ENCODE measurements at regions not wholly inside any gene's neighbourhood (a gene's known extent, or its start where the extent isn't known, plus 50 kb on each side); places are given as distances from the start of the nearest gene placed in this dataset.

- TF ChIP-seq POLR2A (IDR thresholded peaks at IDR 0.05), result no peak
- TF ChIP-seq, protein P1, sequence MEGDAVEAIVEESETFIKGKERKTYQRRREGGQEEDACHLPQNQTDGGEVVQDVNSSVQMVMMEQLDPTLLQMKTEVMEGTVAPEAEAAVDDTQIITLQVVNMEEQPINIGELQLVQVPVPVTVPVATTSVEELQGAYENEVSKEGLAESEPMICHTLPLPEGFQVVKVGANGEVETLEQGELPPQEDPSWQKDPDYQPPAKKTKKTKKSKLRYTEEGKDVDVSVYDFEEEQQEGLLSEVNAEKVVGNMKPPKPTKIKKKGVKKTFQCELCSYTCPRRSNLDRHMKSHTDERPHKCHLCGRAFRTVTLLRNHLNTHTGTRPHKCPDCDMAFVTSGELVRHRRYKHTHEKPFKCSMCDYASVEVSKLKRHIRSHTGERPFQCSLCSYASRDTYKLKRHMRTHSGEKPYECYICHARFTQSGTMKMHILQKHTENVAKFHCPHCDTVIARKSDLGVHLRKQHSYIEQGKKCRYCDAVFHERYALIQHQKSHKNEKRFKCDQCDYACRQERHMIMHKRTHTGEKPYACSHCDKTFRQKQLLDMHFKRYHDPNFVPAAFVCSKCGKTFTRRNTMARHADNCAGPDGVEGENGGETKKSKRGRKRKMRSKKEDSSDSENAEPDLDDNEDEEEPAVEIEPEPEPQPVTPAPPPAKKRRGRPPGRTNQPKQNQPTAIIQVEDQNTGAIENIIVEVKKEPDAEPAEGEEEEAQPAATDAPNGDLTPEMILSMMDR (IDR thresholded peaks at IDR 0.05), result no peak
Measured at GRCh38 chr4:38281371-38282071, 321.3 kb downstream of the PTTG2 start.

Measured in right lobe of liver (tissue), 4 donors.